ENCODE measurements at regions not wholly inside any gene's neighbourhood (a gene's known extent, or its start where the extent isn't known, plus 50 kb on each side); places are given as distances from the start of the nearest gene placed in this dataset.
"Not testable (repeated sequence)": the region's sequence is repeated elsewhere in the genome, so short reads cannot be mapped to it uniquely, and the experiment has no call there.

DNA sequence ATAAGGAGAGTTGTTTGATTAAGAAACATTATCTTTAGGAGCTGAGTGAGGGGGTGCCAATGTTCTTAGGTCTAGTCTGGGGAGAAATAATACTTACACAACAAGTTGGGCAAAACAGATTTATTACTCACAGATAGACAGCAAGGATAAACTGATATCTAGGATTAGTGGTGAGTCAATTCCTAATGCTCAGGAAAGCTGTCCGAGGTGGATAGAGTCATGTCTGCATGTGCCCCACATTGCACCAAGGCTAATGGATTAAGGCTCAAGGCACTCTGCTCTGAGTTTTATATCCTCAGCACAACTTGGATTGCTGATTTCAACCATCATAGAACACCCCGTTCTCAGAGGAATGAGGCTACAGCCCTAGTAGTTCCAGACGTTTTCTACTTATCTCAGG lies 1042.3 kb downstream of the OTOL1 start:
- DNase-seq (ENCODE audit: low read depth): no peak

DNA sequence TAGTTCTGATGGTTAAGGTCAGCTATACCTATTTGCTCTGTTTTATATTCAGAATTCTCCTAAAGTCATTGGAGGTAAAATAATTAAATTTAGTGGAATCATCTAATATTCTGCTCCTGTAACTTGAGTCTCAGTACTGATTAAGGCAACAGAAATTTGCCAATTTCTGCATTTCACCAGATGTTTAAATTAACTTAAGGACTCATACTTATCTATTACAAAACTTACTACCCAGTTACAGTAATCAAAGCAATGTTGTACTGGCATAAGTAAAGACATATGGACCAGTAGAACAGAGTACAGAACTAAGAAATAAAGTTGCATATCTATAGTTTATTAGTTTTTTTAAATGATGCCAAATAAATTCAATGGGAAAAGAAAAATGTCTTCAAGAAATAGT lies 1043.8 kb downstream of the OTOL1 start:
- DNase-seq (ENCODE audit: low read depth): no peak

DNA sequence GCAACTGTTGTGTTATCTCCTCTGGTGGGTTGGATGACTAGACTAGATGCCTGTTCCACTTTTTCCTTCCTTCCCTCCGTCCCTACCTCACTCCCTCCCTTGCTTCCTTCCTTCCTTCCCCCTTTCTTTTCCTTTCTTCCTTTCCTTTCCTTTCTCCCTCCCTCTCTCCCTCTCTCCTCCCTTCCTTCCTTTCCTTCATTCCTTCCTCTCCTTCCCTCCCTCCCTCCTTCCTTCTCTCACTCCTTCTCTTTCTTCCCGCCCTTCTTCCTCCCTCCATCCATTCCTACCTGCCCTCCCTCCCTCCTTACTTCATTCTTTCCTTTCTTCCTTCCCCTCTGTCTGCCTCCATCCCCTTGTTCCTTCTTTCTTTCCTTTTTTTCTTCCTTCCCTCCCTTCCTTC lies 1045.3 kb downstream of the OTOL1 start:
- no peak for DNase-seq (ENCODE audit: low read depth)

DNA sequence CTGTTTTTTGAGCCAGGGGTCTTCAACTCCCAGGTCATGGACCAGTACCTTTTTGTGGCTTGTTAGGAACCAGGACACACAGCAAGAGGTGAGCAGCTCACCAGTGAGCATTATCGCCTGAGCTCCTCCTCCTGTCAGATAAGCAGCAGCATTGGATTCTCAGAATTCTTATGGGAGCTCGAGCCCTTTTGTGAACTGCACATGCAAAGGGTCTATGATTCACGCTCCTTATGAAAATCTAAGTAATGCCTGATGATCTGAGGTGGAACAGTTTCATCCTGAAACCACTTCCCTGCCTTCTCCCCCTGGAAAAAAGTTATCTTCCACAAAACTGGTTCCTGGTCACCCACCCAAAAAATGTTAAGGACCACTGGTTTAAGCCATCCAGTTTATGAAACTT lies 1047.6 kb downstream of the OTOL1 start:
- DNase-seq (ENCODE audit: low read depth): no peak

DNA sequence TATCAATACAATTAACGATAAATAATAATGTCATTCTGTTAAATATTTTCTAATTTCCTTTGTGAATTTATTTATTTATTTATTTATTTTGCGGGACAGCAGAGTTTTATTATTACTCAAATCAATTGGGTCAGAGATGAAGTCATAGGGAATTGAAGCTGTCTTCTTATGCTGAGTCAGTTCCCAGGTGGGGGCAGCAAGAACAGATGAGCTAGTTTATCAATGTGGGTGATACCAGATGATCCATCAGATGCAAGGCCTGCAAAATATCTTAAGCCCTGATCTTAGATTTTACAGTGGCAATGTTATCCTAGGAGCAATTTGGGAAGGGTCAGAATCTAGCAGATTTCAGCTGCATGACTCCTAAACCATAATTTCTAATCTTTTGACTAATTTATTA lies 1050.3 kb downstream of the OTOL1 start:
- no peak for DNase-seq (ENCODE audit: low read depth)

DNA sequence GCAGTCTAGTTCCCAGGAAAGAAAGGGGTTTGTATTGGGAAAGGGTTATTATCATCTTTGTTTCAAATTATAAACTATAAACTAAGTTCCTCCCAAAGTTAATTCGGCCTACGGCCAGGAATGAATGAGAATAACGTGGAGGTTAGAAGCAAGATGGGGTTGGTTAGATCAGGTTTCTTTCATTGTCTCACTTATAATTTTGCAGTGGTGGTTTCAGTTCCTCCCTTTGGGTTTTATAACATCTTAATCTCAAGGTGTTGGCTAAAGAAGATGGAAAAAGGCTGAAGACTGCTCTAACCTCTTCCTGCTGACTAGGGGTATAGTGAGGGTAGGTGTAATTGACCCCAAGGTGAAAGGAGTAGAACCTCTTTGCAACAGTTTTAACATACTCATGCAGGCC lies 1050.7 kb downstream of the OTOL1 start:
- no peak for DNase-seq (ENCODE audit: low read depth)

DNA sequence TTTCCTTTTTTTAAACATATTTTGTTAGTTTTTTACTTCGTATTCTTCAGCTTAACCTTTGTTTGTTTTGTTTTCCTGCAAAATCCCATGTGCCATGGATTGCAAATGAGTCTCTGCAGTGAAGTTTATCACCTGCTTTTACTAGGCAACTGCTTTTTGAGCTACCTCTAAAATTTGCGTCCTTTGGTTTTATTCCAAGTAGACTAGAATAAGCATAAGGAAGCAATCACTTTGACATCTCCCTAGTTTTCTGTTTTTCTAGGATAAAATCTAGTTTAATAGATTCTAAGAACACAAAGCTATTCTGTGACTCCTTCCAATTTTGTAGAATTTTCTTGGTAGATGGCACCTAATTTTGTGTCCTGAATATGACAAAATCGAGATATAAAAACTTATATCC lies 1059.2 kb downstream of the OTOL1 start:
- no peak for DNase-seq (ENCODE audit: low read depth)

DNA sequence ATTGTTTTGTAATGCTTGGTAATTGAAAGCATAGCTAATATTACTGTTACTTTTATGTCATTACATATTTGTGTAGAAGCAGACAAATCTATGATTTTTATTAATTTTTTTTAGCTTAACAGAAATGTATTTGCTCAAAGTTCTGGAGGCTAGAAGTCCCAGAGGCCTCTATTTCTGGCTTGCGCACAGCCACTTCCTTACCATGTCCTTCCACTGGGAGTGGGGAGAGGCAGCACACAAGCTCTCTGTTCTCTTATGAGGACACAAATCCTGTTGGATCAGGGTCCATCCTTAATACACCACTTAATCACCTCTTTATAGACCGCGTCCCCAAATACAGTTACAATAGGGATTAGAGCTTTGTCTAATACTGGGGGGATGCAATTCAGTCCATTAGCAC lies 1061.4 kb downstream of the OTOL1 start:
- no peak for DNase-seq (ENCODE audit: low read depth)

DNA sequence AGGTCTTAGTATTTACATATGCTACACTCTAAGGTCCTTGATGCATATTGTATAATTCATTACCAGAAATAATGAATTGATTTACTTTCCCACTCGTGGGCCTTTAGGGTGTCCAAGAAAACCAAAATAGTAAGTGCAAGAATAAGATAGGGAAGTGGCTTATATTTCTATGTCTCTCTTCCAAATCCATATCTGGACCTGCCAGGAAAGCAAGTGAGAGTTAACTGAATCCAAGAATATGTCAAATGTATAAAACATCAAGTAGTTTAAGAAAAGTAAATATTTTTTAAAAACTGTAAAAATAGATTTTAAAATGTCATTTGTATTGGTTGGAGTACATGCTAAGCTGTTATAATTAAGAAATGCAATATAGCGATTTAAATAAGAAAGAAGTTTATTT lies 1072.1 kb downstream of the OTOL1 start:
- no peak for DNase-seq (ENCODE audit: low read depth)

DNA sequence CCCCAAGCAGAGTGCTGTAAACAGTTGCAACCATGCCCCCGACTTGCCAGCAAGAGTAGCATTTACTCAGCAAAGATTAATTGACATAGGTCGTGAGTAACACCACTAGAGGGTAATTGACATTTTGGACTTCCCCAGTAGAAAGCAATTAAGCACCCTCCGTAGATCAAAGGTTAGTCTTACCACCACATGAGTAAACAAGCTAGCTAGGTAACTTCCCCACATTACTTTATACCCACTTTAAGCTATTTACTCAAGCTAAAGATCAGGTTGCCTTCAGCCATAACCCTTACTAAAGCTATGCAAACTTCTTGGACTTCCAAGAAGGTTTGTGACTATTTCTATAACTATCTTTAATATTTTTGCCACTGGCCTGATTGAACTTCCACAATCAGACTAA lies 1072.7 kb downstream of the OTOL1 start:
- no peak for DNase-seq (ENCODE audit: low read depth)

DNA sequence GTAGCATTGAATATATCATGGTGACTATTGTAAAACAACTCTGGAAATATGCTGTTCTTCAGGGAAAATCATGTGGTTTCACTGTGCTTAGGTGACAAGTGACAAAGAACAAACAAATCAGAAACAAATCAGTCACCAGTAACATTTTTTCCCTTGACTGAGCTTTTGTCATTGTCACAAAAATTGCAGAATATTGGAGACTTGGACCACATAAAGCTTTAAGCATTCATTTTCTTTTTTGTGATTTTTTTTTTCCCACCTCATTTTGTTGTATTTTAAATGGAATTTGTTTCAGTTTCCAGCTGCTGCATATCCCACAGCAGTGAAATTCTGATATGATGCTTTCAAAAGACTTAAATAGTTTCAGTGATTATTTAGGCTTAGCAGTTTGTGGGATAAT lies 1088.4 kb downstream of the OTOL1 start:
- DNase-seq (ENCODE audit: low read depth): no peak

DNA sequence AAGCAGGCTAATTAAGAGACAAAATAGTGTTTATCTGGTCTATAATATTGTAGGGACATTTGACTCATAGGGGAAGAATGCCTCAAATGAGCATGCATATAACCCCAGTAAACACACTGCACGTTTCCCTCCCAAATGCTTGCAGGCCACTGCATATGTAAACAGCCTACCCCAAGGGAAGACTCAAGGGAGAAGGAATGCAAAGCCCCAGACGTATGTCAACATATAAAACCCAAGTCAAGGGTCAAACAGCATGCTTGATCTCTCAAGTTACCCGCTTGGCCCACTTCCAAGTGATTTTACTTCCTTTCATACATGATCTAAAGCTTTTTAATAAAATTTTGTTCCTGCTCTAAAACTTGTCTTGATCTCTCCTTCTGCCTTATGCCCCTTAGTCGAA lies 1090.0 kb downstream of the OTOL1 start:
- DNase-seq (ENCODE audit: low read depth): no peak

DNA sequence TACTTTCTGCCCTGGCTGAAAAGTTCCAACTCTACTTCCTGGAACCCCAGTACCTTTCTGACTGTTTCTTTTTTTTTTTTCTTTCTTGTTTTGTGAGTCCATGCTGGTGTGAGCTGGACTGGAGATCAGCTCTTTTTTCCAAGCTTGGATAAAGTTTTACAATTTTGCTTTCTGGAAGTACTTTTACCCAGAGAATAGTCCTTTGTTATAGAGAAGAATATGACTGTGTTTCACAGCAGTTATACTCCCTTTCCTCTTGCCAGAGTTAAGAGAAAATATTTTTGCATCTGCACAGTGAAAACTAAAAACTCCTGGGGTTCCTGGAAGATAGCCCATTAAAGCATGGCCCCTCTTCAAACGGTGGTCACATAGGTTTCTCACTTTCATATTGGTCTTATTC lies 1100.6 kb downstream of the OTOL1 start:
- no peak for DNase-seq (ENCODE audit: low read depth)

DNA sequence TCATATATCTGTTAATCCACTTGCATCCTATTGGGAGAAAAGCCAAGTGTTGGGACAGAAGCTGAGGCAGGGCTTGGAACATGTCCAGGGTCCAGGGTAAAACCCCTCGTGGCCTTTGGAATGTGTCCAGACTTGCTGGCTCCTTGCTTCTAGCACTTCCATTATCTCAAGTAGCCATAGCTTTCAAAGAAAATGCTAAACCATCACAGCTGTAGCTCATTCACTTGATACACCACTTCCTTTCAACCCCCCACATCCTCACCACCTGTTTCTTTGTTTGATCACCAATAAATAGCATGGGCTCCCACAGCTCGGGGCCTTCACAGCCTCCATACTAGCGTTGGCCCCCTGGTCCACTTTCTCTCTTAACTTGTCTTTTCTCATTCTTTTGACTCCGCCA lies 1101.9 kb downstream of the OTOL1 start:
- not testable (repeated sequence) for DNase-seq (ENCODE audit: low read depth)

DNA sequence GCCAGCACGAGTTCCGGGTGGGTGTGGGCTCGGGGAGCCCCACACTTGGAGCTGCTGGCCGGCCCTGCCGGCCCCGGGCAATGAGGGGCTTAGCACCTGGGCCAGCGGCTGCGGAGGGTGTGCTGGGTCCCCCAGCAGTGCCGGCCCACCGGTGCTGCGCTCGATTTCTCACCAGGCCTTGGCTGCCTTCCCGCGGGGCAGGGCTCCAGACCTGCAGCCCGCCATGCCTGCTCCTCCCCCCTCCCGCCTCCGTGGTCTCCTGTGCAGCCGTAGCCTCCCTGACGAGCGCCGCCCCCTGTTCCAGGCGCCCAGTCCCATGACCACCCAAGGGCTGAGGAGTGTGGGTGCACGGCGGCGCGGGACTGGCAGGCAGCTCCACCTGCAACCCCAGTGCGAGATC lies 1103.1 kb downstream of the OTOL1 start:
- not testable (repeated sequence) for DNase-seq (ENCODE audit: low read depth)

DNA sequence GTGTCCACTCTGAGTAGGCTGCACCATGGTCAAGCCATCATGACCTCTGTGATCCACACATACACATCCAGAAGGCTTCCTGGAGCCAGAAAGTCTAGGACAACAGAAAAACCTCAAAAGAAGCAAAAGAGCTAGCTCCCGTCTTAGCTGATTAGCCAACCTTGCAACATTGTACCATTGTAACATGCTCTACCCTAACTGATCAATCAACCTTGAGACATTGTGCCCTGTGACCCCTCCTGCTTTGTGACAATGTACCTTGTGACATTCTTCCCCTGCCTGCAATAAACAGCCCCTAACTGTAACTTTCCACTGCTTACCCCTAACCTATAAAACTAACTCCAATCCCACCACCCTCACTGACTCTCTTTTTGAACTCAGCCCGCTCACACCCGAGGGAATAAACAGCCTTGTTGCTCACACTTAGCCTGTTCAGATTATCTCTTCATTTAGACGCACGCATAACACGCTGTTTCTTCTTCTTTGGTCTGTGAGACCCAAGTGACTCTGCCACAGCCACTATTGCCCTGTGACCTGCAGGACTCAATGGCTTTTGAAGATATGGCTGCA lies 1104.6 kb downstream of the OTOL1 start:
- DNase-seq (ENCODE audit: low read depth): no peak

DNA sequence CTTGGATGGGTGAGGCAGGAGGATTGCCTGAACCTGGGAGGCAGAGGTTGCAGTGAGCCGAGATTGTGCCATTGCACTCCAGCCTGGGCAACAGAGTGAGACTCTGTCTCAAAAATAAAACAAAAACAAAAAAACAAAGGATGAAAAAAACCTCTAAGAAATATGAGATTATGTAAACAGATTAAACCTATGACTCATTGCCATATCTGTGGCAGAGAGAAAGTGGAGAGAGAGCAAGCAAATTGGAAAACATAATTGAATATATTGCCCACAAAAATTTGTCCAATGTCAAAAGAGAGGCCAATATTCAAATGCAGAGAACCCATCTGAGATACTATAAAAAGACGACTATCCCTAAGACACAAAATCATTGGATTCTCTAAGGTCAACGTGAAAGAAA lies 1106.0 kb downstream of the OTOL1 start:
- no peak for DNase-seq (ENCODE audit: low read depth)

DNA sequence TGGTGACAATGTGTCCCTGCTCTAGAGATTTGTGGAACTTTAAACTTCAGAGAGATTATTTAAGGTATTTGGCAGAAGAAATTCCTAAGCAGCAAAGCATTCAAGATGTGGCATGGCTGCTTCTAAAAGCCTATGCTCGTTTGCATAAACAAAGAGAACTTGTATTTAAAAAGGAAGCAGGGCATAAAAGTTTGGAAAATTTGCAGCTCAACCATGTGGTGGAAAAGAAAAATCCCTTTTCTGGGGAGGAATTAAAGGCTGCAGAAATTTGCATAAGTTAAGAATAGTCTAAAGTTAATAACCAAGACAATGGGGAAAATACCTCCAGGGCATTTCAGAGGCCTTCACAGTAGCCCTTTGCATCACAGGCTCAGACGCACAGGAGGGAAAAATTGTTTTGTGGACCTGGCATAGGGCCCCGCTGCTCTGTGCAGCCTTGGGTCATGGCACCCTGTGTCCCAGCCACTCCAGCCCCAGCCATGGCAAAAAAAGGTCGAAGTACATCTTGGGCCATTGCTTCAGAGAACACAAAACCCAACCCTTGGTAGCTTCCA lies 1109.1 kb downstream of the OTOL1 start:
- no peak for DNase-seq (ENCODE audit: low read depth)

DNA sequence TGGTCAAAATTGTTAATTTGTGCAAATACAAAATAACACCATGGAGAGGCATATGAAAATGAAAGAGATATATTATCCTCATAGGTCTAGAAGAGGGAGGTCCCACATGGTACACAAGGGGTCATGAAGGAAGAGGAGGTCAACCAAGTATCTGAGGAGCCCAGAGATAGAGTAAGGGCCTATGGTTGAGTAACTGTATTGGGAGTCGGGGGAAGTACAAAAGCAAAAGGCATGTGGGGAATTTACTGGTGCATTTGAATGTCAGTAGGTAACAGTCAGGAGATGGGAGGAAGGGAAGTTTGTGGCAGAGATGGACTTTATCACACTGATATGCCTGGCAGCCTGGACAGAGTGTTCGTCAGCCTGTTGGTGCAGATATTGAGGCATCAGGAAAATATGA lies 1113.7 kb downstream of the OTOL1 start:
- no peak for DNase-seq (ENCODE audit: low read depth)

DNA sequence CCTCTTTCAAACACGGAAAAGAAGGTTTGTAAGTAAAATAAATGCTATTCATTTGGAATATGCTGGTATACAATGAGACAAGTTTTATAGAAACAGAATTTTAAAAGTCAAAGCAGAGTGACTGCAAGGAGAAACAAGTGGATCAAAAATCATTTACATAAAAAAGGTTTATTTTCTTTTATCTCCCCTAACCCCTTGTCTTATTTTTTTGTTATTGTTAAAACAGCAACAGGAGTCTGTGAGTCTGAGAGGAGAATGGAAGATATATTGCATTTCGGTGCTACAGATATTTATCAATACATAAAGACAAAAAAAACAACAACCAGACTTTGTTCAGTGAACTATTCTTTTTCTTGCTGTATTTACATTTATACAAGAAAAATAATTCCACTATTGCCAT lies 1116.4 kb downstream of the OTOL1 start:
- no peak for DNase-seq (ENCODE audit: low read depth)

DNA sequence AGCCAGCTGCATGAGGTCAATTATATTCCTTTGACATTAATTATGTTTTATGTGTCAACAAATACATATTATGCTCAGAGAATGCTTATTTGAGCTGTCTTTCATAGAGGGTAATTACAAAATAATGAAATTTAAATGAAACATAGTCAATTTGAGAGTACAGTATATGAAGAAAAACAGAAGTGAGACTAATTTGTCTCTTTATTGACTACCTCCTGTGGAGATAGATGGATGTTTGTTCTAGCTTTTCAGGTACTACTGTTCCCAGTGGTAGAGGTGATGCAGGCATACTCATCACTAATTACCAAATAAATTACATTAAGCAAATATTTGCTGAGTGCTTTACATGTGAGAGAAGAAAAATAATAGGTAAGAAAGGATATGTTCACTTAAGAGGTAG lies 1129.6 kb downstream of the OTOL1 start:
- DNase-seq (ENCODE audit: low read depth): no peak

DNA sequence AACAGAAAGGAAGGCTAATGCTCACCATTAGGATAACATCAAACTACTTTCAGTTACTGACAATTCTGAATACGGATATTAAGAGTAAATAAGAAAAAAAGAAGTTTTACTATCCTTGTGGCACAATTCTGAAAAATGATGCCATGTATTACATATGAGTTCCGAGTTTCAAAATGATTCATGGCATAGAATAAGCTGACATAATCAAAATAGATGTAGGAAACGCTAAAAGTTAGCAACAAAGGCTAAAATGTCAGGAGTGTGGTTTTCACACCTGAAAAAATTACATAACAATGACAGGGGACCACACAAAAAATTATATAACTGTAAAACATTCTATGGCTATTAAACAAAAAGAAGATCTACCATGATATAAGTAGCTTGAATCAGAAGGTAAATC lies 1131.9 kb downstream of the OTOL1 start:
- DNase-seq (ENCODE audit: low read depth): no peak

DNA sequence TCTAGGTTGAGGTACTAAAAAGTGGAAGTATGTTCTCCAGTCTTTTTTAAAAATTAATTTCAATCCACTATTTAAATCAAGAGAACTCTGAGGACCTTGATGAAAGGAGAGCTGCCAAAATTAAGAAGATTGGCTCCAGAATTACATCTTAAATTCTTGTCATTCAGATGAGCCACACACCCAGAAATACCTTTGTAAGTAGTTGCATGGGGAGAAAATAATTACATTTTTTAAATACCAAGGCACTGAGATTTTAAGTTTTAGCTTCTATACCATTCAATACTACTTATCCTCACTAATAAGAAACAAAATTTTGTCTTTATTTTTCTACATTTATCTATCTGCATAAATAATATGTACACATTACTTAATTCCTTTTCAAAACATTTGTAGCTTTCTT lies 1132.8 kb downstream of the OTOL1 start:
- DNase-seq (ENCODE audit: low read depth): no peak

DNA sequence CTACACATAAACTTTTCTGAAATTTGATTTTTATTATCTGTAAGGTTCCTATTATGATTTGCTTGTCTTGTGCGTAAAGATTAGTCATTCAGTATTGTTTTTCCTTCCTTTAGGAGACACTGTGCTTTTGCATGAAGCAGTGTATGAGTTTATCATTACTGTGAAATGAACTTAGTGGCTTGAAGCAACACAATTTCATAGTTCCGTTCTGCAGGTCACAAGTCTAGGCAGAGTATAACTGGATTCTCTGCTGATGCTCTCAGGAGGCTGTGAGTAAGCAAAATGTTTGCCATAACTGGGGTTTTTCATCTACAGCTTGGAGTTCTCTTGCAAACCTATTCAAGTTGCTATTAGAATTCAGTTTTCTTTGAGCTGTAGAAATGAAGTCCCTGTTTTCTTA lies 1136.1 kb downstream of the OTOL1 start:
- no peak for DNase-seq (ENCODE audit: low read depth)

All from forelimb muscle (tissue), 1 donor.